Skin of body (tissue), 1 donor: ENCODE measurements at regions not wholly inside any gene's neighbourhood (a gene's known extent, or its start where the extent isn't known, plus 50 kb on each side); places are given as distances from the start of the nearest gene placed in this dataset.

Source experiments
- DNase-seq: peaks from one replicate; lab custom pipeline; 2025; lab: John Stamatoyannopoulos, UW

GRCh38 chr10:106198275-106198674 lies 966.2 kb downstream of the SORCS1 start:
- no peak for DNase-seq

GRCh38 chr10:106189292-106189691 lies 975.2 kb downstream of the SORCS1 start:
- DNase-seq = no peak

- no peak for DNase-seq
Measured at GRCh38 chr10:106185951-106186350, 978.6 kb downstream of the SORCS1 start.

GRCh38 chr10:106183041-106183440 lies 981.5 kb downstream of the SORCS1 start:
- DNase-seq = peak; percentile 18

GRCh38 chr10:106182542-106182941 lies 982.0 kb downstream of the SORCS1 start:
- no peak for DNase-seq

- peak; percentile 80 for DNase-seq
Measured at GRCh38 chr10:106181501-106181900, 983.0 kb downstream of the SORCS1 start.

GRCh38 chr10:106179430-106179829 lies 985.1 kb downstream of the SORCS1 start:
- no peak for DNase-seq

GRCh38 chr10:106175760-106176377 lies 988.6 kb downstream of the SORCS1 start:
- peak; percentile 22 for DNase-seq

- no peak for DNase-seq
Measured at GRCh38 chr10:106173838-106174237, 990.7 kb downstream of the SORCS1 start.

- no peak for DNase-seq
Measured at GRCh38 chr10:106169241-106169640, 995.3 kb downstream of the SORCS1 start.

GRCh38 chr10:106167946-106168345 lies 996.6 kb downstream of the SORCS1 start:
- no peak for DNase-seq

GRCh38 chr10:106158241-106158640 lies 1006.3 kb downstream of the SORCS1 start:
- peak; percentile 76 for DNase-seq

GRCh38 chr10:106147021-106147420 lies 1017.5 kb downstream of the SORCS1 start:
- no peak for DNase-seq

- DNase-seq = no peak
Measured at GRCh38 chr10:106139915-106140314, 1024.6 kb downstream of the SORCS1 start.

- no peak for DNase-seq
Measured at GRCh38 chr10:106136175-106136574, 1028.3 kb downstream of the SORCS1 start.

- no peak for DNase-seq
Measured at GRCh38 chr10:106134326-106135000, 1030.0 kb downstream of the SORCS1 start.

GRCh38 chr10:106133451-106133850 lies 1031.1 kb downstream of the SORCS1 start:
- no peak for DNase-seq

- no peak for DNase-seq
Measured at GRCh38 chr10:106132956-106133355, 1031.5 kb downstream of the SORCS1 start.

- no peak for DNase-seq
Measured at GRCh38 chr10:106114656-106115186, 1049.8 kb downstream of the SORCS1 start.

GRCh38 chr10:106111246-106111645 lies 1053.3 kb downstream of the SORCS1 start:
- DNase-seq = no peak

- no peak for DNase-seq
Measured at GRCh38 chr10:106107706-106108105, 1056.8 kb downstream of the SORCS1 start.

- no peak for DNase-seq
Measured at GRCh38 chr10:106106114-106106513, 1058.4 kb downstream of the SORCS1 start.

GRCh38 chr10:106089855-106090254 lies 1074.7 kb downstream of the SORCS1 start:
- DNase-seq = no peak
